ENCODE measurements at regions not wholly inside any gene's neighbourhood (a gene's known extent, or its start where the extent isn't known, plus 50 kb on each side); places are given as distances from the start of the nearest gene placed in this dataset.

- Histone ChIP-seq H3K9me3 (replicated peaks) (no peaks in the 10 kb centered on the region), H3K4me1 (no peaks in the 10 kb centered on the region; the same call in 1 of the 2 replicates), H3K36me3 (no peaks in the 10 kb centered on the region), H3K4me3 (no peak overlapping the region), H3K27me3 (no peaks in the 10 kb centered on the region), H3K27ac (no peak overlapping the region)
- no peak for DNase-seq
Measured at GRCh38 chr6:95410168-95410567, 167.2 kb upstream of the MANEA start.

DNA sequence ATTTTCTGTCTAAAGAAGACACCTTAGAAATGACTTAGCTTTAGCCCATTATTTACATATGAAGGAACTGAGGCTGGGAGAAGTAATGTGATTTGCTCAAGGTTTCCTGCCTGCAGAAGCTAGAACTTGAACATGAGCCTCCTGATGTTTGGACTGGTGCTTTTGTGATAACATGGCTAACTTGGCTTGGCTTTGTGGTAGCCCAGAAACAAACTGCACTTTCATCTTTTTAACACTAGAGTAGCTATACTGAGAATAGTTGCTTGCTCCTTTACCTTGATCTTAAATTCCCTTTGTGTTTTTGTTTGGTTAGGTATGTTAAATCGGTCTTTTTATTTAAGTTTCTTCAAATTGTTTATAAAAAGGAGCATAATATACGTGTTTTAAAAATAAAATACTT is 163.5 kb upstream of the MANEA start:
- no peaks in the 10 kb centered on the region for H3K9me3 ChIP-seq (replicated peaks)
- no peak for DNase-seq
- no peak overlapping the region for H3K27ac ChIP-seq
- no peaks in the 10 kb centered on the region for H3K27me3 ChIP-seq
- no peak overlapping the region for H3K4me3 ChIP-seq
- H3K4me1 ChIP-seq: no peaks in the 10 kb centered on the region; the same call in 1 of the 2 replicates
- no peaks in the 10 kb centered on the region for H3K36me3 ChIP-seq

- H3K36me3 ChIP-seq: no peaks in the 10 kb centered on the region
- H3K4me1 ChIP-seq: no peaks in the 10 kb centered on the region; the same call in 1 of the 2 replicates
- H3K4me3 ChIP-seq: no peak overlapping the region
- no peak for DNase-seq
- H3K27ac ChIP-seq: no peak overlapping the region
- H3K27me3 ChIP-seq: no peaks in the 10 kb centered on the region
- H3K9me3 ChIP-seq (replicated peaks): peaks cover 4% of the 10 kb centered on the region; the same call in 1 of the 2 replicates
Measured at GRCh38 chr6:95417856-95418255, 159.5 kb upstream of the MANEA start.

GRCh38 chr6:95420792-95421191 is 156.5 kb upstream of the MANEA start:
- peaks cover 4% of the 10 kb centered on the region; the same call in 1 of the 2 replicates for H3K9me3 ChIP-seq (replicated peaks)
- no peak overlapping the region for H3K27ac ChIP-seq
- DNase-seq: no peak
- H3K27me3 ChIP-seq: no peaks in the 10 kb centered on the region
- no peaks in the 10 kb centered on the region; the same call in 1 of the 2 replicates for H3K4me1 ChIP-seq
- H3K4me3 ChIP-seq: no peak overlapping the region
- H3K36me3 ChIP-seq: no peaks in the 10 kb centered on the region

- H3K27ac ChIP-seq: no peak overlapping the region
- H3K4me1 ChIP-seq: no peaks in the 10 kb centered on the region
- no peak overlapping the region for H3K4me3 ChIP-seq
- no peaks in the 10 kb centered on the region for H3K27me3 ChIP-seq
- no peak for DNase-seq
- peaks cover 4% of the 10 kb centered on the region; the same call in 1 of the 2 replicates for H3K9me3 ChIP-seq (replicated peaks)
- H3K36me3 ChIP-seq: no peaks in the 10 kb centered on the region
Measured at GRCh38 chr6:95423331-95423730, 154.0 kb upstream of the MANEA start.

- no peak overlapping the region for H3K4me3 ChIP-seq
- no peaks in the 10 kb centered on the region for H3K36me3 ChIP-seq
- no peaks in the 10 kb centered on the region for H3K9me3 ChIP-seq (replicated peaks)
- no peaks in the 10 kb centered on the region for H3K4me1 ChIP-seq
- no peaks in the 10 kb centered on the region for H3K27me3 ChIP-seq
- peak; percentile 15 to 52 for DNase-seq
- no peak overlapping the region for H3K27ac ChIP-seq
Measured at GRCh38 chr6:95431637-95432228, 145.6 kb upstream of the MANEA start.

- H3K36me3 ChIP-seq: no peaks in the 10 kb centered on the region
- H3K27ac ChIP-seq: no peak overlapping the region
- no peak overlapping the region for H3K4me3 ChIP-seq
- no peaks in the 10 kb centered on the region for H3K27me3 ChIP-seq
- no peaks in the 10 kb centered on the region for H3K9me3 ChIP-seq (replicated peaks)
- no peaks in the 10 kb centered on the region for H3K4me1 ChIP-seq
- no peak for DNase-seq
Measured at GRCh38 chr6:95439741-95440140, 137.6 kb upstream of the MANEA start.

DNA sequence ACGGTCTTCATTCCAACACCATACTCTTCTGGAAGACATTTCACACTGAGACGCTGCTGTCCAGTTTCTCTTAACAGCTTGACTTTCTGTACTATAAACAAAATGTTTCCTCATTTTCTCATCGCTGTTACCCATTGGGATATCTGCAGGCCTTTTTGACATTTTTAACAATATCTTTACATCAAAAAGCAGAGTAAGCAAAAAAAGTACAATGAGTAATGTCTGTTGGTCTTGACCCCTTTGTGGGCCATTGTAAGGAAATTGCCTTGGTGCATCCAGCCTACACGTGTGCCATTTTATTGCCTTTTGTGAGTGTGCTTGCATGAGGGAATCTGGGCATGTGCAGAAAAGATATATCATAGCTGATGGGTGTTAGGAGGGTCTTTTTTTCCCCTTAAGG is 129.1 kb upstream of the MANEA start:
- no peaks in the 10 kb centered on the region for H3K36me3 ChIP-seq
- H3K9me3 ChIP-seq (replicated peaks): no peaks in the 10 kb centered on the region
- no peak overlapping the region for H3K27ac ChIP-seq
- H3K4me3 ChIP-seq: no peak overlapping the region
- no peak for DNase-seq
- no peaks in the 10 kb centered on the region for H3K4me1 ChIP-seq
- no peaks in the 10 kb centered on the region for H3K27me3 ChIP-seq

DNA sequence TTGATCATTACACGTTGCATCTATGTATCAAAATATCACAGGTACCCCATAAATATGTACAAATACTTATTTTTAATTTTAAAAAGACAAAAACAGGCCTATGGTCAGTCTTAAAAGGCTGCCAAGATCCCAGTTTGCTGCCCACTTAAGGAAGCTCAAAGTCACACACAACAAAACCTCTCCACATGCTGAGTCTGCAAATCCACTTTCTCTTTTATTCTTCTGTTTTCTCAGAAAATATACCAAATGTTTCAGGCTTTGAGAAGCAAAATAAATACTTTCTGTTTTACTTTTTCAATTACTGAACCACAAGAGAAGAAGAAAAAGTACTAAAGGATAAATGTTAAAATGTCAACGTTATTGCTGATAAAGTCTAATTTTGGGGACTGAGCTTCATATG is 107.8 kb upstream of the MANEA start:
- Histone ChIP-seq H3K27ac (no peak overlapping the region), H3K27me3 (no peaks in the 10 kb centered on the region; the same call in 1 of the 2 replicates), H3K9me3 (replicated peaks) (no peaks in the 10 kb centered on the region), H3K36me3 (no peaks in the 10 kb centered on the region), H3K4me1 (no peaks in the 10 kb centered on the region), H3K4me3 (no peak overlapping the region)
- DNase-seq: no peak

- Histone ChIP-seq H3K36me3 (no peaks in the 10 kb centered on the region), H3K27me3 (no peaks in the 10 kb centered on the region), H3K4me3 (no peak overlapping the region), H3K27ac (no peak overlapping the region), H3K9me3 (replicated peaks) (no peaks in the 10 kb centered on the region), H3K4me1 (no peaks in the 10 kb centered on the region)
- no peak for DNase-seq
Measured at GRCh38 chr6:95478941-95479340, 98.4 kb upstream of the MANEA start.

- Histone ChIP-seq H3K9me3 (replicated peaks) (no peaks in the 10 kb centered on the region), H3K4me1 (no peaks in the 10 kb centered on the region), H3K4me3 (no peak overlapping the region), H3K27me3 (no peaks in the 10 kb centered on the region), H3K27ac (no peak overlapping the region), H3K36me3 (no peaks in the 10 kb centered on the region)
- DNase-seq: no peak
Measured at GRCh38 chr6:95487817-95488216, 89.5 kb upstream of the MANEA start.

DNA sequence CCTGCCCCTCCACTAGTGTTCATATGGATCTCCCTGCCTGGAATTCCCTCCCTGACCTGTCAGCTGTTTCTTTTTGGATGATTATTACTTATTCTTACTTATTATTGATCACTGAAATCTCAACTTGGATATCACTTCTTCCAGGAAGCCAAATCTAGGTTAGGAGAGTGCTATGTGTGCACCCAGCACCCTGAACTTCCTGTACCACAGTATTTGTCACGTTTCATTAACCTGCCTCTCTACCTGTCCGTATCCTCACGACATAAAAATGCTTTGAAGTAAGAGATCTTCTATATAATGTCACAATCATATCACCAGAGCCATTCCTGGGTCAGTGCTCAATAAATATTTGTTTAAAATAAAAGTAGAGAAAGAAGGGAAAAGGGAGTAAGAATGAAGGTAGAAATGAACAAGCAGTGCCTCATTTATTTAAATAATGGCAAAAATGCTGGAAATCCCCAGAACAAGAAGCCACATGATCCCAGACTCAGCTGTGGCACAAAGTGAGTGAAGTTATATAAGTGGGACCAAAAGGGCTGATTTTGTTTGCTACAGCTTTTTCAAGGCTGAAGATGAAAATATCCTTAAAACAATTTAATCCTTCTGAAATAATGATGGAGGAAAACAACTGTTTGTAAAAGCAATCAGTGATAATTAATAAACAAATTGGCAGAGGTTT is 88.0 kb upstream of the MANEA start:
- Histone ChIP-seq H3K27ac (no peak overlapping the region), H3K4me1 (no peaks in the 10 kb centered on the region), H3K4me3 (no peak overlapping the region), H3K27me3 (no peaks in the 10 kb centered on the region), H3K9me3 (replicated peaks) (no peaks in the 10 kb centered on the region), H3K36me3 (no peaks in the 10 kb centered on the region)
- DNase-seq: no peak

DNA sequence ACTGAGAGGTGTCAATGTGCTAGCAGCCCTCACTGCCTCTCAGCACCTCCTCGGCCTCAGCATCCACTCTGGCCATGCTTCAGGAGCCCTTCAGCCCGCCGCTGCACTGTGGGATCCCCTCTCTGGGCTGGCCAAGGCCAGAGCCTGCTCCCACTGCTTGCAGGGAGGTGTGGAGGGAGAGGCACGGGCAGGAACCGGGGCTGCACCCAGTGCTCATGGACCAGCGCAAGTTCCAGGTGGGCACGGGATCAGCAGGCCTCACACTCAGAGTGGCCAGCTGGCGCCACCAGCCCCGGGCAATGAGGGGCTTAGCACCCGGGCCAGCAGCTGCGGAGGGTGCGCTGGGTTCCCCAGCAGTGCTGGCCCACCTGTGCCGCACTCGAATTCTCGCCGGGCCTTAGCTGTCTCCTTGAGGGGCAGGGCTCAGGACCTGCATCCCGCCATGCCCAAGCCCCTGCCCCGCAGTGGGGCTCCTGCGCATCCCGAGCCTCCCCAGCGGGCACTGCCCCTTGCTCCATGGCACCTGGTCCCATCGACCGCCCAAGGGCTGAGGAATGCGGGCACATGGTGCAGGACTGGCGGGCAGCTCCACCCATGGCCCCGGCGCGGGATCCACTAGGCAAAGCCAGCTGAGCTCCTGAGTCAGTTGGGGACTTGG is 80.4 kb upstream of the MANEA start:
- Histone ChIP-seq H3K4me3 (no peak overlapping the region), H3K36me3 (no peaks in the 10 kb centered on the region), H3K27ac (no peak overlapping the region), H3K9me3 (replicated peaks) (no peaks in the 10 kb centered on the region), H3K4me1 (no peaks in the 10 kb centered on the region), H3K27me3 (no peaks in the 10 kb centered on the region)
- DNase-seq: no peak

DNA sequence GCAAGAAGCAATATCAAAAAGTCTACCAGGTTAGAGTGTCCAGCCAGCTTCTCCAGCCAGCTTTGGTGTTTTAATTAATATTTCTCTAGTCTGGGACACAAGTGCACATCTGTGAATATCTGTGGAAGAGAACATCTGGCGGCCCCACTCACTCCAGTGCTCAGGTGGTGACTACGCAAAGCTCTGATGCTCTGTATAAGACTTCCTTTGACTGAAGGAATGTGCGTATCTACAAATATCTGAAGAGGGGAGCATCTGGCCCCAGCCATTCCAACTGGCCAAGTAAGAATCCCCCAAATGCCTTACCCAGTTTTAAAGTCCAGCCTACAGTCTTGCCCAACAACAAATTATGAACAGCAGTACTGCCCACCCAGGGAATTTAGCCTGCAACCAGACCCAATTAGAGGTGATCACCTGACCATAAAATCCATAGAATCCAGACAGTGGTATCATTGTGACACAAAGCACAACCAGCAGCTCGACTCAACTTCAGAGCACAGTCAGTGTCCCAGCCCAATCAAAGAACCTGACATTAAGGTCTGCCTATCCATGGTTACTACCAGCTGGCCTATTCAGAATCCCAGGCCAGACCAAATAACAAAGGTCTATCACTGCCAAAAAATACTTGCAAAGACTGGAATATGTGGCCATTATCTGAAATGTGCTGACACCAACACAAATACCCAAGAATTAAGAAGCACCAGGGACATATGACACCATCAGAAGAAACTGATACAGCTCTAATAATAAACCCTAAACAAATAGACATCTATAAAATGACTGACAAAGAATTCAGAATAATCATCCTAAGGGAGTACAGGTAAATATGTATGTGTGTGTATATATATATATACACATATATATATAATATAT is 76.1 kb upstream of the MANEA start:
- DNase-seq: no peak
- Histone ChIP-seq H3K27me3 (no peaks in the 10 kb centered on the region), H3K27ac (no peak overlapping the region), H3K9me3 (replicated peaks) (no peaks in the 10 kb centered on the region), H3K36me3 (no peaks in the 10 kb centered on the region), H3K4me1 (no peaks in the 10 kb centered on the region), H3K4me3 (no peak overlapping the region)

- H3K27ac ChIP-seq: no peak overlapping the region
- no peak overlapping the region for H3K4me3 ChIP-seq
- H3K27me3 ChIP-seq: no peaks in the 10 kb centered on the region
- no peaks in the 10 kb centered on the region for H3K9me3 ChIP-seq (replicated peaks)
- H3K4me1 ChIP-seq: no peaks in the 10 kb centered on the region
- no peaks in the 10 kb centered on the region for H3K36me3 ChIP-seq
- no peak for DNase-seq
Measured at GRCh38 chr6:95503568-95503967, 73.8 kb upstream of the MANEA start.
